Activated CD4-positive, alpha-beta T cell treated with anti-CD3 and anti-CD28 coated beads, Interleukin-2, amount 50 U/mL, for 1 hour (primary cell): ENCODE measurements at regions not wholly inside any gene's neighbourhood (a gene's known extent, or its start where the extent isn't known, plus 50 kb on each side); places are given as distances from the start of the nearest gene placed in this dataset.
"Not testable (repeated sequence)": the region's sequence is repeated elsewhere in the genome, so short reads cannot be mapped to it uniquely, and the experiment has no call there.

Experiments
- DNase-seq: peaks from one replicate; pipeline ENCODE4 v3.0.0-alpha.2; 2020

DNA sequence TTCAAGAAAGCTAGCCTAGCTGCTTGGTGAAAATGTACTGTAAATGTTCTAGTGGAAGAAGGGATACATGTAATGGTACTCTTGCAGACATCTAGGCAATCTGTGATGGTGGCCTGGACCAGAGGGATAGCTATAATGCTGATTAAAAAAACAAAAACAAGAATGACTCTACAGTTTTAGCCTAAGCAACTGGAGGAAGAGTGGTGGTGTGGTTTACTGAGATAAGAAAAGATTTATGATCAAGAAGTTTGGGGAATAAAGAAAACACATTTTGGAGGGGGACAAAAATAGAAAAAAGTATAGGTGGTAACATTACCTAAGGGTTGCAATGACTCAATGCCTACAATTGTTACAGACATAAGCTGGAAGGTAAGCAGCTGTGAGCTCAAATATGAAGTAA, 1080.7 kb upstream of the CELF4 start:
- DNase-seq = no peak

DNA sequence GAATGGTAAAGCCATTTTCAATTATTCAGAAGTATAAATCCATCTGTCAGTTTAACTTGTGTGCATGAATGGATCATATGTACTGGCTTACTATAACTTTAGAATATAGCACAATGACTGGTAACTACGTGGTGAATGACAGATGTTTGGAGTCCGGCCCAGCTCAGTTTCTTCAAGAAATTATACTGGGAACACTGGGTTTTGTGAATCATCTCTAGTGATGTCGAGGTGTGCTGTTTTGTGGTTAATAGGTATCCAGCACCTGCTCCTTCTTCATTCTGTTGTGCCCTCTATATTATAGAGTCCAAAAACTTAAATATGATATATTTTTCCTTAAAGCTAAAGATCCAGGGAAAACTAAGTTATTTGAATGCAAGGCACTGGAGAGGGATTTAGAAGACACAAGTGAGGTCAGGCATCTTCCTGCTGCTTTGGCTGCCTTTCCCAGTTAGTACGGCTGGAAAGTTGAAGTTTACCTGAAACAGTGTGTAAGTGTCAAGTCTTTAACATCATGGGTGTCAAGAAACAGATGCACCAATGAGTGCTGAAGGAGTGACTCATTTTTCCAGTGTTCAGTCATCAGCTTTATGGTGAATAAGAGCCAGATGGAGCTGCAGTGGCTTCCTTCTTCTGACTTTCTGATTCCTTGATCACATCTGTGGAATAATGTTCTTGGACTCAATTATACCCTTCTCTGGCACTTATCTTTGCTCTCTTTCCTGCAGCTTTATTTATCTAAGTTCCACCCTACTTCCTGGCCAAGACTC, 1079.5 kb upstream of the CELF4 start:
- DNase-seq = no peak

DNA sequence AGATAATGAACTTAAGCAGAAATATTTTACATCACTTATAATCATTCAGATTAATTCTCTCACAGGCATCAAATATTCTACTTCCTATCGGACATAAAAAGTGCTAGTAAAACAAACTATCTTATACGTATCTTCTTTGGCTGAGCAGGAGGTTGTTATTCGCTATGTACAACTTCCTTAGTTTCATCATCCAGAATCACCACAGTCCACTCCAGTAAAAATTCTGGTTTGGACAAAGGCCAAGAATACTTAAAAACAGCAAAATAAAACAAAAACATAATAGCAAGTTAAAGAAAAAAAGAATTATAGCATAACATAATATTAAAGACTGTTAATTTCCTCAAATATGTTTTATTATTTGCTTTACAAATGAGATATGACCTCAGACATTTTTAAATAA, 1077.1 kb upstream of the CELF4 start:
- DNase-seq = no peak

DNA sequence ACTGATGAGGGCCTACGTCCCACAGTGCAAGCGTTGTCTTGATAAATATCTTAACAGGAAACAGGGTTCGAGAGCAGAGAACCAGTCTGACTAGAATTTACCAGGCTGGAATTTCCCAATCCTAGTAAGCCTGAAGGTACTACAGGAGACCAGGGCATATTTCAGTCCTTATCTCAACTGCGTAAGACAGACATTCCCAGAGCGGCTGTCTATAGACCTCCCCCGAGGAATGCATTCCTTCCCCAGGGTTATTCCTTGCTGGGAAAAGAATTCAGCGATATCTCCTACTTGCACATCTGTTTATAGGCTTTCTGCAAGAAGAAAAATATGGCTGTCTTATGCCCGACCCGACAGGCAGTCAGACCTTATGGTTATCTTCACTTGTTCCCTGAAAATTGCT, 1074.1 kb upstream of the CELF4 start:
- not testable (repeated sequence) for DNase-seq

DNA sequence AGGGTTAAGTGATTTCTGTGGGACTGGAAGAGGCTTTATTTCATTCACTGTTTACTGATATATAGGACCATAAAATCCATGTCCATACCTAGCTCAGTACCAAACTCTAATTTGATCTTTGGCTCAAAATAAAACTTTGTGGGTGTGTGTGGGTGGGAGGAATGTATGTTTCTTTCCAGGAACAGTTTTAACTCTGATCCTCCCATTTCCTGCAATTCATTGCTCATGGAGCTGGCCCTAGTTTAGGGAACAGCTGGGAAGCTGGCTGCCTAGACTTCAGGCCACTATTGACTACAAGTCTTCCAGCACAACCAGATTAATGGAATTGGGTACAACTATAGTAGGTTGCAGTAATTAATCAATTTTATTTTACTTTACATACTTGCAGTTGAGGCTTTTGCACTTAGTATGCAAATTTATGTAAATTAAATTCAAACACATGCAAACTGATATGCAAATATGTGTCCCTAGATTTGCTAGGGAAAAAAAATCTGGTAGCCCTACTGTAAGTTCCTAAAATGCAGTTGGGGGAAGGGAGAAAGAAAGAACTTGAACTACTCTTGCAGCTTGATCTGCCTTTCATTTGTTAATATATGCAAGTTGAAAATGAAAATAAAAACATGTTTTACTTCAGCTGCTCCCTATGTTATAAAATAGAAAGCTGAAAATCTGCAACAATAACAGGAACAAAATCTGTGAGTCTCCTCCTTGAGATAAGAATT, 1070.3 kb upstream of the CELF4 start:
- no peak for DNase-seq

DNA sequence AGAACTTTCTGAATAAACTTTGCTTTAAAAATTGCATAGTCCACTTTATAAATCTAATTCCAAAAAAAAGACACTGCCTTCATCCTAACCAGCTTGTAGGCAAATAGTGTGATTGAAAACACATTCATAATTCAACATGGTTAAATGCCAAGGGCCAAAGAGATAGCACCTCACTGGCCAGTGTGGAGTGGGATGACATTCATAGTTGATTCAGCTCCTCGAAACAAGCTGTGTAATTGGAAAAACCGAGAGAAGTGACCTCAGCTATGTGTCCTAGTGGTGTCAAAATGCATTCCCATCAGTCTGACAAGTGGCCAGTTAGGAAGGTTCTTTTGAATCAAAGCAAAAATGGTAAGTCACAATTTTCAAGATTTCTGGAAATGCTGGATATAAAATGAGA, 1068.5 kb upstream of the CELF4 start:
- DNase-seq = no peak

DNA sequence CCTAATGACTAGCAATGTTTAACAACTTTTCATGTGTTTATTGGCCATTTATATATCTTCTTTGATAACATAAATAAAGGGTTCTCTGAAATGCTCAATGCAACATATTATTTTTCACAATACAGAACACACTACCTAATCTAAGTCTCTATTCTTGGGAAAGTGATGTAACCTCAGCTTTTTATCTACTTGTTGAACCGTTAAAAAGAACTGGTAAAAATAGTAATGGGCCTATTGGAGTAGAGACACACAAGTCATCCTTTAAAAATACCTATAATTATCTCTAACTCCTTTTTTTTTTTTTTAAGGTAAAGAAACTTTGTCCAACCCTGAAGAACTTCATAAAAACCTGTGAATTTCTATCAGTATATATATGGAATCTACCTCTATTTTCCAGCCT, 1067.7 kb upstream of the CELF4 start:
- no peak for DNase-seq

DNA sequence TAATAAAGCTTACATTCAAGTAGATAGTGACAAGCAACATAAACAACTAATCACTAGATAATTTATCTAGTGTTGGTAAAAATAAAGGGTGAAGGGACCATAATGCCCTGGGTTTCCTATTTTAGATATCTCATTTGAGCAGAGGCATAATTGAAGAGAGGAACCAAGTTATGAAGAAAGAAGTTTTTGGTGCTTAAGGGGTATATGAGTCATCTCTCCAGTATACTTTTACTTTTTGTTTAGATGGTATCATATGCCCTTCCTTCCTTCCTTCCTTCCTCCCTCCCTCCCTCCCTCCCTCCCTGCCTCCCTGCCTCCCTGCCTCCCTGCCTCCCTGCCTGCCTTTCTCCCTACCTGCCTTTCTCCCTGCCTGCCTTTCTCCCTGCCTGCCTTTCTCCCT, 1053.5 kb upstream of the CELF4 start:
- DNase-seq = no peak

DNA sequence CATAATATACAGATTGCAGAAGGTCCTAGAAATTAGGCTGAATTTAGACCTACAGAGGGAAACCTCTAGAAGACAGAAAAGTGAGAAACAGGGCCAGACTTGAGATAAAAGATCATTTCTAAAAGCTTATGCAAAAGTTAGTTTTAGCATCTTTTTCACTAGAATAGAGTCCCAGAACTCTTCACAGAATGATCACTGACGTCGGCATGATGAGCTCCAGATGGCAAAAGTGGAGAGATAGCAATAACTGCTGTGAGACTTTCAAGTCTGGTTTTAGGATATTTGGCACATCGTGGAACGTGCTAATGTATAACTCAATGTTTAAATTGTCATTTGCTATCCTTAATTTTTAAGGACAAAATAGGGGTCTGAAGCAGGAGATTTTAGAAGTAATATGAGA, 1050.7 kb upstream of the CELF4 start:
- no peak for DNase-seq

DNA sequence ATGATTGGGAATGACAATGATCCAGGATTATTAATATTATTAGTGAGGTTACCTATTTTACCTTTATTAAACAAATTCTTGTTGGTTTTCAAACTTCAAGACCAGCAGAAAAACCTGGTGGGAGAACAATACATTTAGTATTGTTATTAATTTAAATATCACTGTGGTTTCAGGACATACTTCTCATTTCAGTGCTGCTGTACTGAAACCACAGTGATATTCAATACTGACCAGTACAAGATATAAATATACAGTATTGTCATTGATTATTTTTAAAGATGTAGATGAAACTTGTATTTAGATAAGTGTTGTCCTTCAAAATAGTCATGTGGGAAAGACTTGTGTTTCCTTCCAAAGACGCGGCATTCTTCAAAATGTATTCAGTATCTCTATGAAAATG, 1047.3 kb upstream of the CELF4 start:
- DNase-seq = no peak

DNA sequence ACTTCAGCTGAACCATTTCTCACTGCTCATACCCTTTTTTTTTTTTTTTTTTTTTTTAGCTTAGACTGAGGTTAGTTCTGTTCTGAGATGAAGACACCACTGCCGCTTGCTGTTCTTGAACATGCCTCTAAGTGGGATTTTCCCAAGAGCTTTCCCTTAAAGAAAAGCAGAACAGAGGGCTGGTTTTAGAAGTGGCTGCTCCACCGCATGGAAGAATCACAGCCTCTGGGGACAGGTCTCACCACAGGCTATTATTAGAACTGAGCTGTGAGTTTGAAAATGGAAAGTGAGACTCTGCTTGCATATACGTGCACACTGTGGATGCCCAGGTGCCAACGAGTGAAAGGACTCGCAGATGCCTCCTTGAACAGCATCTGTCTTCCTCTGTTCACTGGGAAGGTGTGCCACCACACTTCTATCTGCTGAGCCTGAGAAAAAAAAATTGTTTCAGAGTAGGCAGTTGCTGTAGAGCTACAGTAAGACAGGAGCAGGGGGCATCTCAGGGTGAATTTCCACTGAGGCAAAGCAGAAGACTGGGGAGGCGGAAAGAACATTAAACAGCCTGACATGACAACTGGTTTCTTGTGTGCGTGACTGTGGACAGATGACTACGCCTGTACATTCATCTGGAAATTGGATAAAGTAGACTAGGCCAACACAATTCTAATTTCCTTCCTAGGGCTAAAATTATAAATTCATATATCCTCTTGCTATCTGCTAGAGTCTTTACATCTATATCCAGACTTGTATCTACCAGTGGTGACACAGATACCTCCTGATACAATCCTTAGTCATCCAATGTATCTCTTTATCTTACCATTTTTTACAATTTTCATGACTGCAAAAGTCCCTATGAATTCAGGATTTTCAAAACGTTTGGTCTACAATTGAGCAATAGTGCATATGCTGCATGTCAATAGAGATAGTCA, 1045.7 kb upstream of the CELF4 start:
- DNase-seq = no peak

DNA sequence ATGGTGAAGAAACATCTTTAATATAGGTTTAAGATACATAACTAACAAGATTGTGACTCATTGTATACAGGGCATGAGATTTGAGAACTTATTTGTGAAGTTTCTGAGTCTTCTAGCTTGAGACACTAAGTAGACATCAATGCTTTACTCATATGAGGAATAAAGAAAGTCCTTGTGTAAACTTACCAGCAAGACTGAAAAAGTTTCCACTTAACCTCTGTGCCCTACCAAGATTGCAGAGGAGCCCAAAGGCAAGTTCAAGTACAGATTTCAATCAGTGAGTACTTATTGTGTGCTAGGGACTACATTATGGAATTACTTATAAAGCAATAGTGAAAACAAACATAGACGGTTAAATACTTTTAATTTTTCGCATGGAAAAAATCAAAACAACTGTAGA, 1041.2 kb upstream of the CELF4 start:
- DNase-seq = no peak

DNA sequence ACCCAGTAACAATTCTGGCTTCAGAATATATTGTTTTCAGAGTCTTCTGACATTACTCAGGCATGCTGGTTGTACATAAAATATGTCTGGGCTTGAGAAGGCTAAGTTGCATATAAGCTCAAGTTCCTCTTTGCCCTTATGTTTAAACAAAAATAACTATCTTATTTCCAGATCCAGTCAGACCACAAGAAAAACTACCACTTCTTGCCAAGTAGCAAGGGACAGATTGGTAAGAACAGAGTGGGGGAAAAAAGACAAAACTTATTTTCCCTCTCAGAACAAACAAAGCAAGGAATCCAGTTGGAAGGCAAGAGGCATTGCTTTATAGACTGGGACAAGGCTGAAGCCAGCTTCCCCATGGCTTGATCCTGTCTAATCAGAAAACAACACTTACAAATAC, 1036.7 kb upstream of the CELF4 start:
- DNase-seq = no peak

DNA sequence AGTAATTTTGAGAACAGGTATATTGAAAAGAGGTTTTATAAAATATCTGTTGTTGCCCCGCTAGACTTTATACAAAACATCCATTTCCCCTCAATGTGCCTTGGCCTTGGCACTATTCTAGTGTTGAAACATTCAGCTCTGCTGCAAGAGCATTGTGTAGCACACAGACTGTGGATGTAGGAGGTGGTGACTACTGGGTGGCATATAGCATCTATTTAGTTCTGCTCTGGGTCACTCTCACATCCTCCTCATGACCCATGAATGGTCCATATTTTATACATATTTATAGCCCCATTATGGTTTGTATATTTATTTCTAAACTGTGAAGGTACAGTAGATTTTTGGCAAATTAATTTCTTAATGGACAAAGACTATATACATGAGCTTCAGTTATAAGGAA, 1022.0 kb upstream of the CELF4 start:
- no peak for DNase-seq

DNA sequence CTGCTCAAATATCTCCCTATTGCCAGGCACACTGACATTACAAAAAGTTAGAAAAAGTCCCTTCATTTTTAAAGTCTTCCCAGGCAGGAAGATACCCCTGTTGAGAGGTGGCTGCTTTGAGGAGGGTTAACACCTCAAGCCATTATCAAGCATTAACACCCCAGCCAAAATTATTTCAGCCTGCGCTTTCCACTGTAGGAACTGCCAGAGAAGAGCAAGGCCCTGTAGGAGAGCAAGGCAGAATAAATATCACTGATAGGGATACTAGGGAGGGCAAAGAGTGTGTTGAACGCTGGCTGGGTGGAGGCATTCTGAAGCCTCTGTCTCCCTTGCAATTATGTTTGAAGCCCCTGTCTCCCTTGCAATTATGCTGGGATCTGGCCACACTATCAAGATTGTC, 1020.7 kb upstream of the CELF4 start:
- no peak for DNase-seq

DNA sequence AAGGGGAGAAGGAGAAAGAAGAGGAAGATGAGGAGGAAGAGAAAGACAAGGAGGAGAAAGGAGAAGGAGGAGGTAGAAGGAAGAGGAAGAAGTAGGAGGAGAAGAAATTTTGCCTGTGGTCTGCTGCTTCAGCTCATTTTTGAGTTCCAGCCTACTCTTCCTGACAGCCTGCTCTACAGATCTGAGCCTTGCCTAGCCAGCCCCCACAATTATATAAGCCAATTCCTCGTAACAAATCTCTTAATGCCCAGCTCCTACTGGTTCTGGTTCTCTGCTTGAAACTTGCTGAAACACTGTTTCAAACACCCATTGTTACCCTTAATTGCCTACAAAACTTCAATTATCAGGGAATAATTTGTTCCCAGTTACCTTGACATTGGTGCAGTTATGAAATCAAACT, 1014.2 kb upstream of the CELF4 start:
- DNase-seq = no peak

DNA sequence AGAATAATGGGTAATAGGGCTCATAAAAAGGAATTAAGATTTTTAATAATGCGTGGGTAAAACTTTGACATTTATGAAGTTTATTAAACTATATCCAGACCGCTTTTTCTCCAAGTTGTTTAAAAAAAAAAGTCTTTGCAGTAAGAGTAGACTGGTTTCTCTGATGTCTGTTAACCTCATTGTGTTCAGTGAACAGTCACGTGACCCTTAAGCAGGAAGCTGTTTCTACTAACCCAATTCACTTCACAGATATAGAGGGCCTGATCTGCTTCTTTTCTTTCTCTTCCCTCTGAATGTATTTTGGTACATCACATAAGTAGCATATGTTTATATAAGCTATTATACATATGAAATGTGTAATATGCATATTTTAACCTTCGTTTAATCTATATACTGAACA, 1011.3 kb upstream of the CELF4 start:
- DNase-seq = no peak

DNA sequence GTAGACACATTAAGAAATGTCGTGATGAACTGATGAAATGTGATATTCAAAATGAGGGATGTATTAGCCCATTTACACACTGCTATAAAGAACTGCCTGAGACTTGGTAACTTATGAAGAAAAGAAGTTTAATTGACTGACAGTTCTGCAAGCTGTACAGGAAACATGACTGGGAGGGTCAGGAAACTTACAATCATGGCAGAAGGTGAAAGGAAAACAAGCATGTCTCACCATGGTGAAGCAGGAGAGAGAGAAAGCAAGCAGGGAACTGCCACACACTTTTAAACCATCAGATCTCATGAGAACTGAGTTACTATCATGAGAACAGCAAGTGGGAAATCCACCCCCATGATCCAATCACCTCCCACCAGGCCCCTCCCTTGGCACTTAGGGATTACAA, 1010.8 kb upstream of the CELF4 start:
- DNase-seq = no peak

DNA sequence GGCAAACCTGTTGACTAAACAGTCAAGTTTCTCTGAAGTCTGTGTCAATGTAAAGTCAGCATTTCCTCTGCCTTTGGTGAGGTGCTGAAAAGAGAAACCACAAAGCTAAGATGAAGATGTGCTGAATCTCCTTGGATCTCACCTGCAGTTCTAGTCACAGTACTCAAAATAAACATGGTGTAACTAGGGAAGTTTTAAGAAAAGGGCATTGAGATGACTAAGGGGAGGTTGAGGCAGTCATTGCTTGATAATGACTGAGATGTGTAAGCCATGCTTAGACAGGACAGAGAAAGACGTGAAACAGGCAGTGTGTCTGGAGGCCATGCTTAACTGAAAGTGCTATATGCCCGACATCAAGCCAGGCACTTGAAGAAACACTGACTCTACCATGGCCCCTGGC, 1010.0 kb upstream of the CELF4 start:
- DNase-seq = no peak

DNA sequence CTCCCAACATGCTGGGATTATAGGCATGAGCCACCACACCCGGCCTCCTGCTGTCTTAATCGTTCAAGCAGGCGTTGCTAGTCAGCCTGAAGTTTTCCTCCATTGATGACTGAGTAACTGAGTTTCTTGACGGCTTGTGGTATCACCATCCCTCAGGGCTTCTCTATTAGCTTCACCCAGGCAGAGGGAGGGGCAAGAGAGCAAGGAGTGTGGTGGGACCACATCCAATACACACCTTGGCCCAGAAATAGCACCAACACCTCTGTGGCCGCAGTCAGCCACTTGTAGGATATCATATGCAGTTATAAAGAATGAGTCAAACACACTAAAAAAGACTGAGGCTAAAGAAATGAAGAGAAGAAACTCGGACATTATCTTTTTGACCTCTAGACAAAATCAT, 1009.4 kb upstream of the CELF4 start:
- no peak for DNase-seq

DNA sequence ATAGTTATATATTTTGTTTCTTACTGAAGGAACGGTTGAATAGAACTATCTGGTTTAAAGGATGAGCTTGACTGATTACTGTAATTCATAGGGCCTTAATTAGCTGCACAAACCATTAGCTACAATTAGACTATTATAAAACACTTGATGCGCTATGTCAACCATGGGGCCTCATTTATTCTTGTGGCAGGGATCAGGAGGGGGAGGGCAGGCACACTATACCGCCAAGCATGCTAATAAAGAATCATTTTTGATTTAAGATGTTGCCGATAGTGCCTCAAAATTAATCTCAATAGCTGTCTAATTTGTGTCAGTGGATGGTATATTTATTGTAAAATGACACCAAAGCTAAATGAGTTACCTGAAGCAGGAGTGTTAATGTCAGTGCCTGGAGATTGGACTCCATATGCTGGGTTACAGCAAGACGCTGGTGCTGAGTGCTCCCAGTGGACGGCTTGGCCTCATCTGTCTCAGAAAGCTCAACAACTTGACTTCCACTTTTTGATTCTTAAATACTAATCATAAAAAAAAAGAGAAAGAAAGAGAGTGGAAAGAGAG, 1007.0 kb upstream of the CELF4 start:
- DNase-seq = no peak

DNA sequence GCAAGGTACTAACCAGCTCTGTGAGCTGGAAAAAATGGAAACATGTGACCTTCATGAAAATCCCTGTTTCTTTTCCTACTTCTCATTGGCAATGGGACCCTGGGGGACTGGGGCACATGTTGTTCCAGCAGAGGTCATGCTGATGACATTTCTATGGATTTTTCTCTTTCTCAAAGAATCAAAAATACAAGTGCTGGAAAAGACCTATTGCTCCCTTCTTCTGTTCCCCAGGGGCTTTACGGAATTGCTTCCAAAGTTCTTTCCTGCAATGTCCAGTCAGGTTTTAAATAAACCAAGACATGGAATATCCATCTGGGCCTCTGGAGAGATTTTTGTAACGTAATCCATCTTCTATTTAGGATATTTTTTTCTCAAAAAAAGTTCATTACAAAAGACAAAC, 1006.1 kb upstream of the CELF4 start:
- no peak for DNase-seq

DNA sequence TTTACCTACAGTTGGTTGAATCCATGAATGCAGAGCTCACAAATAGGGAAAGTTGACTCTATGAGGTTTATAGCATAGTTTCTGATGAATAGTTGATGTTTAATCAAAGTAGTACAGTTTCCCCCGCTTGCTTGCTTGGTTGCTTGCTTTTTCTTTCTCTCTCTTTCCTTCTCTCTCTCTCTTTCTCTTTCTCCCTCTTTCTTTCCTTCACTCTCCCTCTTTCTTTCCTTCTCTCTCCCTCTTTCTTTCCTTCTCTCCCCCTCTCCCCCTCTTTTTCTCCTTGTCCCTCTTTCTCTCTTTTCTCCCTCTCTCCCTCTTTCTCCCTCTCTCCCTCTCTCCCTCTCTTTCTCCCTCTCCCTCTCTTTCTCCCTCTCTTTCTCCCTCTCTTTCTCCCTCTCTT, 999.9 kb upstream of the CELF4 start:
- no peak for DNase-seq
